ENCODE measurements at regions not wholly inside any gene's neighbourhood (a gene's known extent, or its start where the extent isn't known, plus 50 kb on each side); places are given as distances from the start of the nearest gene placed in this dataset.

DNA sequence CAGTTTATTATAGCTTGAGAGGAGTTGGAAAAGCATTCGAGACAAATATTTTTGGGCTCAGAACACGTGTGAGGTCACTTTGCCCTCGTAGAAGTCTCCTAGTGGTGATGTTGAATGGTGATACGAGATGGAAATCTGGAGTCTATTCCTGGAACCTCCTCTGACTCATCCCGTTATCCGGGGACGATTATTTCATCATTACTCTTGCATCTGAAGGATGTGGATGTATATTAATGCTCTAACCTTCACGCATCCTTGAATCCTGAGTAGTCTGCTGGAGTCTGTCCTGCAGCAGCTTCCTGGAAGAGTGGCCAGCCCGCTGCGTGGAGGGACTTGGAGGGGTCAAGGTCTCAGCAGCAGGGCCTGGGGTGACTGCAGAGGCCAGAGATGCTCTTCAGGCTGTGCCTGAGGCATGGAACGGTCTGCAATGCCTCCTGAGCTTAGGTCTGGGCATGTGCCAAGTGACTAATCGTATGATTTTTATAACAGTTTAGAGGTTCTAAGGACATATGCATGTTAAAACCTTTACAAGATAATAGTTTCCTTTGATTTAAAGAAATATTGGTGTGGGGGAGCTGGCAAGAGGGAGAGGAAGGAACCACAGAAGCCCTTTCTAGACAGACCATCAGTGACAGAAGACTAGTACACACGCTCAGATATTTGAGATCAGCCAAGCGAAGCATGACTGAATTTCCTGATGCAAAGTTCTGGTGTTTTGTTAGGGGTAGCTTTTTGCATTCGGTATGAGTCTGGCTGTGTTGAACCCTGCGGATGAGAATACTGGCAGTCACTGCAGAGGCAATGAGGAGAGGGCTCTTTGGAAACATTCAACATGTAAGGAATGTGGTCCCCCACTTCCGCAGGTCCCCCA is 400.2 kb downstream of the QKI start:
- Histone ChIP-seq H3K9ac (ENCODE audit: extremely low read depth, insufficient read length, low read length) (no peak overlapping the region), H2BK120ac (ENCODE audit: low read depth, low read length, poor library complexity, severe bottlenecking) (no peak overlapping the region), H4K20me1 (ENCODE audit: control insufficient read depth, insufficient read depth, insufficient read length) (no peaks in the 10 kb centered on the region), H2BK20ac (ENCODE audit: low read depth, low read length, poor library complexity, severe bottlenecking) (no peak overlapping the region), H3K18ac (ENCODE audit: insufficient read length, low read depth, low read length) (no peak overlapping the region), H3K4me2 (ENCODE audit: insufficient read depth, insufficient read length, low read length) (no peak overlapping the region), H3K23me2 (ENCODE audit: insufficient read length, low read depth, low read length, poor library complexity, severe bottlenecking) (no peaks in the 10 kb centered on the region), H3K56ac (ENCODE audit: insufficient read length, low read depth, low read length) (no peak overlapping the region), H4K91ac (ENCODE audit: insufficient read length, low read depth, low read length) (no peak overlapping the region), H3K9me3 (ENCODE audit: control insufficient read depth, low read depth, low read length) (no peaks in the 10 kb centered on the region), H2AFZ (ENCODE audit: low read length) (no peak overlapping the region), H3K4ac (ENCODE audit: low read depth, low read length) (no peak overlapping the region), H3K14ac (ENCODE audit: insufficient read depth, low read length) (no peak overlapping the region; the same call in 1 of the 2 replicates), H2BK12ac (ENCODE audit: insufficient read length, low read depth, low read length) (no peak overlapping the region), H2BK5ac (ENCODE audit: insufficient read length, low read length) (no peak overlapping the region), H3K27ac (ENCODE audit: insufficient read length, low read depth, low read length) (no peak overlapping the region), H2AK5ac (ENCODE audit: insufficient read length, low read length) (no peak overlapping the region), H3T11ph (ENCODE audit: low read length) (no peak overlapping the region), H3K23ac (ENCODE audit: insufficient read length, low read depth, low read length) (no peak overlapping the region), H3K79me1 (ENCODE audit: insufficient read depth, low read depth, low read length, poor library complexity, severe bottlenecking) (no peaks in the 10 kb centered on the region), H3K27me3 (ENCODE audit: insufficient read depth, low read length) (no peaks in the 10 kb centered on the region), H4K8ac (replicated peaks; ENCODE audit: insufficient read length, low read depth, low read length) (no peak overlapping the region), H3K4me1 (ENCODE audit: insufficient read depth, low read length) (no peaks in the 10 kb centered on the region), H2BK15ac (ENCODE audit: low read depth, low read length) (no peak overlapping the region), H3K79me2 (ENCODE audit: insufficient read depth, low read length) (no peaks in the 10 kb centered on the region), H4K5ac (ENCODE audit: insufficient read length, low read depth, low read length) (no peak overlapping the region)
- Mint-ChIP-seq H3K27me3 (ENCODE audit: low read depth) (peaks cover 1% of the 10 kb centered on the region), H3K36me3 (ENCODE audit: insufficient read depth in 1 of 3, low read depth in 3 of 3) (no peaks in the 10 kb centered on the region), H3K4me1 (peaks cover 7 to 8% of the 10 kb centered on the region in 2 experiments; a peak in 3 of 4 replicates), H3K9me3 (no peaks in the 10 kb centered on the region), H3K4me3 (no peak overlapping the region), H3K27ac (no peak overlapping the region; a peak in 1 of 7 replicates)
- no peak for DNase-seq
- TF ChIP-seq, protein P1, sequence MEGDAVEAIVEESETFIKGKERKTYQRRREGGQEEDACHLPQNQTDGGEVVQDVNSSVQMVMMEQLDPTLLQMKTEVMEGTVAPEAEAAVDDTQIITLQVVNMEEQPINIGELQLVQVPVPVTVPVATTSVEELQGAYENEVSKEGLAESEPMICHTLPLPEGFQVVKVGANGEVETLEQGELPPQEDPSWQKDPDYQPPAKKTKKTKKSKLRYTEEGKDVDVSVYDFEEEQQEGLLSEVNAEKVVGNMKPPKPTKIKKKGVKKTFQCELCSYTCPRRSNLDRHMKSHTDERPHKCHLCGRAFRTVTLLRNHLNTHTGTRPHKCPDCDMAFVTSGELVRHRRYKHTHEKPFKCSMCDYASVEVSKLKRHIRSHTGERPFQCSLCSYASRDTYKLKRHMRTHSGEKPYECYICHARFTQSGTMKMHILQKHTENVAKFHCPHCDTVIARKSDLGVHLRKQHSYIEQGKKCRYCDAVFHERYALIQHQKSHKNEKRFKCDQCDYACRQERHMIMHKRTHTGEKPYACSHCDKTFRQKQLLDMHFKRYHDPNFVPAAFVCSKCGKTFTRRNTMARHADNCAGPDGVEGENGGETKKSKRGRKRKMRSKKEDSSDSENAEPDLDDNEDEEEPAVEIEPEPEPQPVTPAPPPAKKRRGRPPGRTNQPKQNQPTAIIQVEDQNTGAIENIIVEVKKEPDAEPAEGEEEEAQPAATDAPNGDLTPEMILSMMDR (conservative IDR thresholded peaks at IDR 0.05): no peak
- WGBS (ENCODE audit: extremely low coverage, insufficient read length, low lambda C conversion rate): no CpG with 5 or more reads among the region's 17 CpGs

All from H9 (cell line).